OCI-LY7 (cell line): ENCODE measurements at regions not wholly inside any gene's neighbourhood (a gene's known extent, or its start where the extent isn't known, plus 50 kb on each side); places are given as distances from the start of the nearest gene placed in this dataset.

Source experiments
- EZH2phosphoT487 ChIP-seq: fragments of 200-600 bp; sonication (generic); IDR thresholded peaks from 2 replicates; pipeline ENCODE4 v1.6.1; 2018; ENCODE audit warnings: low read depth, borderline replicate concordance, mild to moderate bottlenecking, mixed run types, antibody characterized with exemption, low read length, moderate library complexity, mixed read lengths
- TF ChIP-seq, protein P1 (sequence below): fragments of 200-600 bp; sonication (generic); conservative IDR thresholded peaks from 2 replicates; pipeline ENCODE4 v1.5.1; 2014; ENCODE audit warnings: mild to moderate bottlenecking, antibody characterized with exemption, low read length, moderate library complexity, mixed read lengths

DNA sequence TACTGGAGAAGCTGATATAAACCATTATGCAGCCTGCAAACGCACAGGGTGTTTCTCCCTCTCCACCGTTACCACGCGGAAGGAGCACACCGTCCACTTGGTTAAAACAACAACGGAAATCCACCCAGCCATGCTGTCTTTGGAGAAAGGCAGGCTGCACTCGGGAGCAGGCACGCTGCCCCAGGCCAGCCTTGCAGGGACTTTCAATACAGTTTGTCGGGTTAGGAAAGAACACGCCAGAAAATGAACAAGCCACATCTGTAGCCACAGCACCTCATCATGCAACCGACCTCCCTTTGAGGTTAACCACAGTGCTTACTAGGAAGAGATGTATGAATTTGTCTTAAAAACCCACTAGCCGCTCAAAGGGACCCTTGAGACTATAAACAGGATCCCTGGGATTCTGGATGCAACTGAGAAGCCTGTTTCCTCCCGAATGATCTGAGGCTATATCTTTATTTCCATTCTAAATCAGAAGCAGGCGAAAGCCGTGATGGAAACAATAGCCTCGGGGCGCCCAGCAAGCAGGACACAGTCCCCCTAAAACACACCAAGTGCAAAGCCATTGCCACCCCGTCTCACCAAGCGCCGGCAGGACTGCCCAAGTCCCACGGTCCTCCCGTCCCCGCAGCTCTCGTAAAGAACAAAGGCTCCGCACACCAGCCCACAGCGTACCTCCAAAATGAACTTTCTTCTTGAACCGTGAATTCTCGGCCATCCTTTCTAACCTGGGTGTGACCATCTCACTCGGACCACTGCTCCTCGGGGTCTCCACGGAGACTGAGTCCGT lies 318.9 kb downstream of the CTTN start:
- TF ChIP-seq, protein P1, sequence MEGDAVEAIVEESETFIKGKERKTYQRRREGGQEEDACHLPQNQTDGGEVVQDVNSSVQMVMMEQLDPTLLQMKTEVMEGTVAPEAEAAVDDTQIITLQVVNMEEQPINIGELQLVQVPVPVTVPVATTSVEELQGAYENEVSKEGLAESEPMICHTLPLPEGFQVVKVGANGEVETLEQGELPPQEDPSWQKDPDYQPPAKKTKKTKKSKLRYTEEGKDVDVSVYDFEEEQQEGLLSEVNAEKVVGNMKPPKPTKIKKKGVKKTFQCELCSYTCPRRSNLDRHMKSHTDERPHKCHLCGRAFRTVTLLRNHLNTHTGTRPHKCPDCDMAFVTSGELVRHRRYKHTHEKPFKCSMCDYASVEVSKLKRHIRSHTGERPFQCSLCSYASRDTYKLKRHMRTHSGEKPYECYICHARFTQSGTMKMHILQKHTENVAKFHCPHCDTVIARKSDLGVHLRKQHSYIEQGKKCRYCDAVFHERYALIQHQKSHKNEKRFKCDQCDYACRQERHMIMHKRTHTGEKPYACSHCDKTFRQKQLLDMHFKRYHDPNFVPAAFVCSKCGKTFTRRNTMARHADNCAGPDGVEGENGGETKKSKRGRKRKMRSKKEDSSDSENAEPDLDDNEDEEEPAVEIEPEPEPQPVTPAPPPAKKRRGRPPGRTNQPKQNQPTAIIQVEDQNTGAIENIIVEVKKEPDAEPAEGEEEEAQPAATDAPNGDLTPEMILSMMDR, result no peak
- no peak for TF ChIP-seq EZH2phosphoT487
